ENCODE measurements at regions not wholly inside any gene's neighbourhood (a gene's known extent, or its start where the extent isn't known, plus 50 kb on each side); places are given as distances from the start of the nearest gene placed in this dataset.

GRCh38 chr1:238306411-238306810 lies 415.7 kb upstream of the ZP4 start:
- TF ChIP-seq POLR2A (IDR thresholded peaks at IDR 0.05; ENCODE audit: low read depth, low read length) (no peak), CTCF (IDR thresholded peaks at IDR 0.05; ENCODE audit: extremely low read depth in 1 of 2, insufficient read depth in 1 of 2, low read depth in 1 of 2, low read length in 2 of 2) (no peak), EZH2 (IDR thresholded peaks at IDR 0.05; ENCODE audit: borderline replicate concordance, low read depth, low read length, severe bottlenecking) (no peak), MYC (IDR thresholded peaks at IDR 0.05; ENCODE audit: low read depth, low read length) (no peak), GATA2 (IDR thresholded peaks at IDR 0.05; ENCODE audit: insufficient read depth, insufficient read length, low read depth, low read length) (no peak), POLR2AphosphoS5 (IDR thresholded peaks at IDR 0.05; ENCODE audit: insufficient read depth, low read depth, low read length) (no peak), JUN (IDR thresholded peaks at IDR 0.05; ENCODE audit: borderline replicate concordance, insufficient read depth, insufficient read length, low read depth) (no peak), FOS (IDR thresholded peaks at IDR 0.05; ENCODE audit: borderline replicate concordance, insufficient read depth, low read length) (no peak)
- TF ChIP-seq, protein P1, sequence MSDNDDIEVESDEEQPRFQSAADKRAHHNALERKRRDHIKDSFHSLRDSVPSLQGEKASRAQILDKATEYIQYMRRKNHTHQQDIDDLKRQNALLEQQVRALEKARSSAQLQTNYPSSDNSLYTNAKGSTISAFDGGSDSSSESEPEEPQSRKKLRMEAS (IDR thresholded peaks at IDR 0.05; ENCODE audit: insufficient read depth, insufficient read length) = no peak
- FAIRE-seq (no peak), DNase-seq (ENCODE audit: low read depth, low spot score) (no peak)
- dilution Hi-C loops (cut with MboI; ENCODE audit: extremely low pct_ligation_motif_present, low sequenced_read_pairs) = no loop called here
- ChIA-PET CTCF (no interaction called here), POLR2A (no interaction called here)
- no peaks in the 10 kb centered on the region for H4K20me1 ChIP-seq (replicated peaks; ENCODE audit: control insufficient read depth, extremely low read depth, insufficient read depth, low read length)
- no peaks in the 10 kb centered on the region for H3K79me2 ChIP-seq (ENCODE audit: control insufficient read depth, insufficient read depth, low read length)
- no peak overlapping the region for H3K4me2 ChIP-seq (ENCODE audit: insufficient read depth, low read length)
- H3K27ac ChIP-seq (ENCODE audit: insufficient read depth, low read depth, low read length) = no peak overlapping the region
- no peaks in the 10 kb centered on the region for H3K36me3 ChIP-seq (ENCODE audit: control insufficient read depth in 2 of 2, extremely low read depth in 1 of 2, insufficient read depth in 2 of 2, low read length in 2 of 2)
- no TSS peak for BruUV-seq (replicated peaks)
- H3K9me1 ChIP-seq (replicated peaks; ENCODE audit: control insufficient read depth, extremely low read depth, insufficient read depth, low read length) = no peaks in the 10 kb centered on the region
- no peak overlapping the region for H3K9ac ChIP-seq (replicated peaks; ENCODE audit: extremely low read depth, insufficient read depth, low read length)
- H3K9me3 ChIP-seq (replicated peaks; ENCODE audit: control insufficient read depth, insufficient read depth, low read length) = peaks cover 4% of the 10 kb centered on the region
- no peak overlapping the region for H3K4me3 ChIP-seq (replicated peaks in 1 of 3; ENCODE audit: insufficient read depth in 1 of 3, low read depth in 1 of 3, low read length in 3 of 3)
- no peaks in the 10 kb centered on the region for H3K27me3 ChIP-seq (ENCODE audit: control insufficient read depth in 2 of 2, insufficient read depth in 2 of 2, low read length in 2 of 2)
- intact Hi-C loops (cut with micrococcal nuclease) = no loop called here
- no peak overlapping the region for H2AFZ ChIP-seq (ENCODE audit: low read depth, low read length)
- H3K4me1 ChIP-seq (ENCODE audit: control insufficient read depth, extremely low read depth, insufficient read depth, low read length) = no peaks in the 10 kb centered on the region

Data from endothelial cell of umbilical vein (primary cell).